Neural crest cell (in vitro differentiated cells): ENCODE measurements at regions not wholly inside any gene's neighbourhood (a gene's known extent, or its start where the extent isn't known, plus 50 kb on each side); places are given as distances from the start of the nearest gene placed in this dataset.

Source experiments
- DNase-seq: peaks from one replicate; pipeline ENCODE4 v3.0.0; 2021; ENCODE audit warnings: low read depth, mixed read lengths, low spot score
- H3K27ac Mint-ChIP-seq: one replicate; pipeline ENCODE4 v1.8.0; 2021; ENCODE audit warnings: mild to moderate bottlenecking, mixed read lengths; ENCODE audit not compliant: unreplicated experiment
- H3K27me3 Mint-ChIP-seq: 2 replicates; pipeline ENCODE4 v1.8.0; 2021; ENCODE audit warnings: low read depth, mild to moderate bottlenecking, mixed read lengths
- H3K36me3 Mint-ChIP-seq: 2 replicates; pipeline ENCODE4 v1.8.0; 2021; ENCODE audit warnings: low read depth, mild to moderate bottlenecking, mixed read lengths
- H3K4me1 Mint-ChIP-seq: 2 replicates; pipeline ENCODE4 v1.8.0; 2021; ENCODE audit warnings: mixed read lengths
- H3K4me3 Mint-ChIP-seq: one replicate; pipeline ENCODE4 v1.8.0; 2021; ENCODE audit warnings: mild to moderate bottlenecking, mixed read lengths
- H3K9me3 Mint-ChIP-seq: 2 replicates; pipeline ENCODE4 v1.8.0; 2021; ENCODE audit warnings: mixed read lengths
- TF ChIP-seq, protein P1 (sequence below): fragments of 200-600 bp; sonication (generic); conservative IDR thresholded peaks from 2 replicates; pipeline ENCODE4 v1.5.0; 2021; ENCODE audit warnings: antibody characterized with exemption, mild to moderate bottlenecking

DNA sequence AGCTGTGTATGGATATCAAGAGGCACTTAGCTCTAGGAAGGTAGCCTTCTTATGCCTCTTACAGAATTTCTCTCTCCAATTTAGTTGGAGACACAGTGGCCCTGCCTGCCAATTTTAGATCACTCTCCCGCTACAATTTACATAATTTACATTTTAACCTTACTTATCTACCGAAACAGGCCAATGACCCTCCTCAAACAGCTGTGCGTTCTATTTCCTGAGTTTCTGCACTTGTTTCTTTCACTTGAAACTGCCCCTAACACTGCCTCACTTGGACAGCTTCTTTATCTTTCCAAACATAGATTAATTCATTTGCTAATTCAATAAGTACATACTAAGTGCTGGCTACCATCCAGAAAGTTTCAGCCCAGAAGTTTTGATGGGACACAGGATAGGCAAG, 52.9 kb upstream of the HDDC2 start:
- DNase-seq, result no peak
- Mint-ChIP-seq H3K4me1 (peaks cover 34% of the 10 kb centered on the region), H3K27me3 (peaks cover 47% of the 10 kb centered on the region), H3K4me3 (no peak overlapping the region), H3K27ac (no peak overlapping the region), H3K9me3 (no peaks in the 10 kb centered on the region), H3K36me3 (no peaks in the 10 kb centered on the region)
- TF ChIP-seq, protein P1, sequence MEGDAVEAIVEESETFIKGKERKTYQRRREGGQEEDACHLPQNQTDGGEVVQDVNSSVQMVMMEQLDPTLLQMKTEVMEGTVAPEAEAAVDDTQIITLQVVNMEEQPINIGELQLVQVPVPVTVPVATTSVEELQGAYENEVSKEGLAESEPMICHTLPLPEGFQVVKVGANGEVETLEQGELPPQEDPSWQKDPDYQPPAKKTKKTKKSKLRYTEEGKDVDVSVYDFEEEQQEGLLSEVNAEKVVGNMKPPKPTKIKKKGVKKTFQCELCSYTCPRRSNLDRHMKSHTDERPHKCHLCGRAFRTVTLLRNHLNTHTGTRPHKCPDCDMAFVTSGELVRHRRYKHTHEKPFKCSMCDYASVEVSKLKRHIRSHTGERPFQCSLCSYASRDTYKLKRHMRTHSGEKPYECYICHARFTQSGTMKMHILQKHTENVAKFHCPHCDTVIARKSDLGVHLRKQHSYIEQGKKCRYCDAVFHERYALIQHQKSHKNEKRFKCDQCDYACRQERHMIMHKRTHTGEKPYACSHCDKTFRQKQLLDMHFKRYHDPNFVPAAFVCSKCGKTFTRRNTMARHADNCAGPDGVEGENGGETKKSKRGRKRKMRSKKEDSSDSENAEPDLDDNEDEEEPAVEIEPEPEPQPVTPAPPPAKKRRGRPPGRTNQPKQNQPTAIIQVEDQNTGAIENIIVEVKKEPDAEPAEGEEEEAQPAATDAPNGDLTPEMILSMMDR, result no peak

DNA sequence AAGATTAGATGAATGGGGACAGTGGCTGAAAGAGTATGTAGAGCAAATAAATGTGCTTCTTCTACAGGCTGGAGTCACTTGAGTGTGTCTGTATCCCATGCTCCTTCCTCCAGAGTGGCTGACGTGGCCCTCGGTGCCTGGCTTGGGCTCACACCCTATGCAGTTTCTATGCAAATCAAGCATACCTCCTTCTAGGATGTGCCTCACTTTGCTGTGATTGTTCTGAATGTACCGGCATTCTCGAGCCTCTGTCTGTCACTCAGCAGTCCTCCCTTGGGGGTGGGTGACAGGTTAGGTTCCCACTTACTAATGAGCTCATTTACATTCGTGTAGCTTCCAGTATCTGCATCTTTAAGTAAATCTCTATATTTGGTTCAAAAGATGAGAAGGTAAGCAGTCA, 55.1 kb upstream of the HDDC2 start:
- no peak for DNase-seq
- Mint-ChIP-seq H3K27me3 (peaks cover 56% of the 10 kb centered on the region), H3K27ac (peak overlapping the region; percentile 21), H3K4me1 (peaks cover 35% of the 10 kb centered on the region), H3K9me3 (no peaks in the 10 kb centered on the region), H3K4me3 (peak overlapping the region; percentile 62), H3K36me3 (no peaks in the 10 kb centered on the region)
- TF ChIP-seq, protein P1, result no peak

DNA sequence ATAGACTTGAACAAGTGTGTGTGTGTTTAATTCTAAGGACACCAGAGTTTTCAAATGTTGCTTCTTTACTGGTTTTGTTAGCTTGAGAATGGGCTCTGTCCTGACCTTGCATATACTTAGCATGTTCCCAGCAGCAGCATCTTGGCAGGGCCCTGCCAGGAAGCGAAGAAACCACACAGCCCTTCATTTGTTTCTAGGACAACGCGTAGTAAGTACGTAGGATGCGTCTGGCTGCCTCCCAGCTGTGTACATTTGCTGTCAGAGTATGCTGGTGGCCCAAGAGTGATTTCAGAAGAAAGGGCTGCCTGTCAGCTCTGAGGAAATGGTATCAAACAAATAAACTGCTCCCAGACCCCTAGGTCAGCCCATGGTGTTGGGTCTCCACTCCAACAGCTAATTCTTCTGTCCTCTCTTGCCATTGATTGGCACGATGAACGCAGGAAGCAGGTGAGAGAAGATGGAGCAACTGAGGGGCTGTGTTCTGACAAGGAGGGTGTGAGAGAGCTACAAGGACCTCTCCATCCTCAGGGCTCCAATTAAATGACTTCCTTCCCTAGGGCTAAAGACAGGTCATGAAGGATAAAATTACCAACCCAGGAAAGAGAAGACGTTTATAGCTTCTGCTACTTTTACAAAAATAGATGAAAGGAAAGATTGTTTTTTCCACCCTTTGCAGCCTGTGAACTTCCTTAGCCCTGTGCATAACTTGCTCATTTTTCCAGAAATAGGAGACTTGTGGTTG, 55.9 kb upstream of the HDDC2 start:
- H3K27me3 Mint-ChIP-seq, result peaks cover 60% of the 10 kb centered on the region
- peak overlapping the region; percentile 21 for H3K27ac Mint-ChIP-seq
- peak overlapping the region; percentile 62 for H3K4me3 Mint-ChIP-seq
- peaks cover 41% of the 10 kb centered on the region for H3K4me1 Mint-ChIP-seq
- peak; percentile 33 for DNase-seq
- TF ChIP-seq, protein P1, result no peak
- H3K36me3 Mint-ChIP-seq, result no peaks in the 10 kb centered on the region
- no peaks in the 10 kb centered on the region for H3K9me3 Mint-ChIP-seq

DNA sequence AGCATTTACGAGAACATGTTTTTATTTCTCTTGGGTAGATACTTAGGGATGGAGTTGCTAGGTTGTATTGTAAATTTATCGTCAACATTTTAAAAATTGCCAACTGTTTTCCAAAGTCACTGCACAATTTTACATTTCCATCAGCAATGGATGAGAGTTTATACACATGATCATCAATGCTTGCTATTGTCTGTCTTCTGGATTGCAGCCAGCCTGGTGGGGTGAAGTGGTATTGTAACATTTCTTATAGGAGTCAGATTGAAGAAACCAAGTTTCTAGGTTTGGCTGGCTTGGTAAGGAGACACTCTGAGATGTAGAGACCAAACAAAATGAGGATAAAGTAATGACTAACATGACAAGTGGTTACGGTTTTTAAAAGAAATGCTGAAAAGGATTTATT, 57.1 kb upstream of the HDDC2 start:
- Mint-ChIP-seq H3K27me3 (peaks cover 68% of the 10 kb centered on the region), H3K36me3 (no peaks in the 10 kb centered on the region), H3K27ac (no peak overlapping the region), H3K4me3 (peak overlapping the region; percentile 32), H3K4me1 (peaks cover 48% of the 10 kb centered on the region), H3K9me3 (no peaks in the 10 kb centered on the region)
- TF ChIP-seq, protein P1, result no peak
- DNase-seq, result no peak

DNA sequence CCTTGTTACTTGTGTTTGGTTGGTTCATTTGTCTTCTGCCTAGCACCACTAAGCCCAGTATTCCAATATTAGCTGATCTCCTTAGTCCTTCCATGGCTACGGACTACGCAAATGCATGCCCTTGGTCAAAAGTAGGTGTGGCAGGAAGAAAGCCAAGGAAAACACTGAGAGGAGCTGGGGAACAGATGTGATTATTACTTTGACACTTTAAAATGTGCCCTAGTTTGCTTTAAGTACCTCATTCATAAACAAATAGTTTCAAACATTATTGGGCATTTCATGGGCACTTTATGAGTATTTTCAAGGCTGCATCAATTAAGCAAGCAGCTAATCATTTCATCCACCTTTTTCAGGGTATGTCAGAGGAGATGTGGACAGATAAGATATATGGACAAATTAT, 60.1 kb upstream of the HDDC2 start:
- no peak for DNase-seq
- Mint-ChIP-seq H3K4me3 (peak overlapping the region; percentile 18), H3K9me3 (no peaks in the 10 kb centered on the region), H3K27me3 (peaks cover 88% of the 10 kb centered on the region), H3K36me3 (no peaks in the 10 kb centered on the region), H3K4me1 (peaks cover 56% of the 10 kb centered on the region), H3K27ac (no peak overlapping the region)
- TF ChIP-seq, protein P1, result no peak
